ENCODE measurements at regions not wholly inside any gene's neighbourhood (a gene's known extent, or its start where the extent isn't known, plus 50 kb on each side); places are given as distances from the start of the nearest gene placed in this dataset.

DNA sequence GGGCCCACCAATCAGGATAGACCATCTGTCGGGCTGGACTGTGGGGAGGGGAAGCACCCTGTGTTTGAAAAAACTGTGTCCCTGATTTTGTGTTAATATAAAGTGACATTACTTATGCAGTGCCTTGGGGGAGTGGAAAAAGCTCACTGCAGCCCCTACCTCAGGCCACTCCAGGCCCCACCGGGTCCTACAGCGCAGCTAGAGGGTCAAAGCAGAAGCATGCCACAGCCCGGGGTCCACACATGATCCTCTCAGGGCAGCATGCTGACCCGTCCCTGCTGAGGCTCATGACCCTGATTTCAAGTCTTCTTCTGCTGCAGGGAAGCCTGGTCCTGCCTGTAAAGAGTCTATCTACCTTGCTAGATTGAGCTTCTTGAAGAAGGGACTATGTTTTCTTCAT is 133.0 kb upstream of the PLCB4 start:
- no peak for DNase-seq

DNA sequence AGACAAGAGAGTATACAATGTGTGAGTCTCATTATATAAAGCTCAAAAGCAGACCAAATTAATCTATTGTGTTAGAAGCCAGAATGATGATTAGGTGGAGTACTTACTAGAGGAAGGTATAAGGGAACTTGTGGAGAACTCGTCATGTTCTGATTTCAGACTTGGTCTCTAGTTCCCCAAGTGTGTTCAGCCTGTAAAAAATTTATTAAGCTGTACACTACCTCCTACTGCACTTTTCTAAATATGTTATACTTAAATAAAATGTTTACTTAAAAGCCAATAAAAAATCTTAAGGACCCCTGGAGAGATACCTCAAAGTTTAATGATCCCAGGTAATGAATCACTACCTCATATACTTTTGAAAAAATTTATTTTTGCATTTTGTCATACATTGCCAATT is 130.4 kb upstream of the PLCB4 start:
- no peak for DNase-seq

DNA sequence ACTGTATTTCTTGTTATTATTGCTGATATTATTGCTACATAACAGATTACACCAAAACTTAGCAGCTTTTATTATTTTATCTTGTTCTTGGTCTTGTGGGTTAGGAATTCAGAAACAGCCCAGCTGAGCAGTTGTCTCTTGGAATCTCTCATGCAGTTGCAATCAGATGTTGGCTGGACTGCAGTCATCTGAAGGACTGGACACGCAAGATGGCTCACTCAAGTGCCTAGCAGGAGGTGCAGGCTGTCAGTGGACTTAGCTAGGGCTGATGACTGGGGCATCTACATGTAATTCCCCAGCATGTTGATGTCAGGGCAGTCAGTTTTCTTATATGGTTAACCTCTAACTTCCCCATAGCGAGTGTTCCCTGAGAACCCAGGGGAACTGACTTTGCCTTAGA is 128.6 kb upstream of the PLCB4 start:
- no peak for DNase-seq

DNA sequence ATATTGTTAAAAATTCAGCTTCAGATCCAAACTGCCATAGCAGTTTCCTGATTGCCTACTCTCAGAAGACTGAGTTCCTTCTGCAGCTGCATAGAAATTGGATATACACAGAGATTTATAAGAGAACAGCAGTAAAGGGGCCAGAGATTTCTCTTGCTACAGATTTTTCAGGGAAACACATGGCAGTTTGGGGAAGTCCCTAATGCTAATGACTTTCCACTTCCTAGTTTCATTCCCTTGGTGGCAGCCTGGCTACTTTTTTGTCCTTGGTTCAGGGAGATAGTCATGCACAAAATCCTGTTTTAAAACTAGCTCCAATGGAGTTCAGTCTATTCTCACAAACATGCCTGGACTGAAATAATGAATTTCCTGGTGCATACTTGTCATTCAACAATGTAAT is 125.3 kb upstream of the PLCB4 start:
- no peak for DNase-seq

DNA sequence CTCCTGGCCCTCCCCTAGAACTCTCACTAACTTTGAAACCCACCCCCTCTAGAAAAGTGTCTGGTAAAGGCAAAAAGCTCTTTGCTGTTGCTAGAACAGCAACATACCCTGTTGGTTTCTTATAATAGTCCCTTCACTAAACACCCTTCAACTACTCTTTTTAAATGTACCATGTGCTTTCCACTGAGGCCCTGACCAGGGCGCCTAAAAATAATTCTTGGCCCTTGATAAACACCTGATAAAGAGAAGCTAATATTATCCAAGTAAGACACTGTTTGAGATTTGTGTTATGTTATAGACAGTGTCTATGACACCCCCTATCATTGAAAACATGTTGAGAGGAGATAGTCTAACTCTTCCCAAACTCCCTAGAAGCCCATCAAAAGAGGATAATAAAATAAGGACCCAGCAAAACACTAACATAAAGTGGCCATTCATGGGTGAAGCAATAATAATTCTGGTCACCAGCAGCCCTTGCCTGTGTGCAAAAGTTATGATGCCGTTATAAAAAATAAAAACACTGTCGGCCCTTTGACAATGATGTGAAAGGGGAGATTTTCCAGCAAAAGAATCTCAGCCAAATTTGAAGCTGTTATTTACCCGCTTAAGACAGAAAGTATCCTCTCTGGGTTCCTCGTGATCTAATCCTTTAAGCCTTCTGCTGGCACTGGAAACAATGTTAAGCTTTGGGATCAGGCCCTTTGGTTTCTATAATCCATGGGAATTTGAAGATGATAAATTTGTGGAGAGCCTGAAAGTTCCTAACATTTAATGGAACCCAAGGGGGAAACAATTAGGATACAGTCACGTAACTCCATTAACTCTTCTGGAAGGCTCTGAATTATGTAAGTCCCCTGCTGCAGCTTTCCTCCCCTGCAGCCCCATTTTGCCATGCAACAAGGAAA is 122.6 kb upstream of the PLCB4 start:
- DNase-seq: no peak

DNA sequence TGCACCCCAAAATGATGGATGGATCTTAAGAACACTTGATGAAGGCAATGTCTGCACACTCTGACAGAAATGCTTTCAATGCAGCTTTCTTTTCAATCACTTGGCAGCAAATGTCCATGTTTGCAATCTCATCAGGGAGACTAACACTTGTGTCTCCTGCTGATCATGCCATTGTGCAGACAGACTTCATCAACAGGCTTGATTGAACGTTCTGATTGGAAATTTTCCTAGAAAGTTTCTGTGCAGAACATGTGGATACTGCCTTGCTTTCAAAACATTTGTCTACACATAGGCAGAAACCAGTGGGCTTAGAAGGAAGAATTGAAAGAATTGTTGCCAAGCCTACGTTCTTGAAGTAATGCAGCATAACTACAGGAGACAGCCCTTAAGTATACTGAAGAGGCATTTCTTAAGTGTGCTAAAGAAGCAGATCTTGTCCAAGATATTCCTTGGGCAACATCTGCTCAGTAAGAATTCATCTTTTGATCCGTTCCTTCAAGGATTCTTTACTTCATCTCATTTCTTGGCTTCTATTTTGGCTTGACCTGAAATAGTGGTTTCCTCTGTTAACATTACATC is 120.4 kb upstream of the PLCB4 start:
- DNase-seq: no peak

DNA sequence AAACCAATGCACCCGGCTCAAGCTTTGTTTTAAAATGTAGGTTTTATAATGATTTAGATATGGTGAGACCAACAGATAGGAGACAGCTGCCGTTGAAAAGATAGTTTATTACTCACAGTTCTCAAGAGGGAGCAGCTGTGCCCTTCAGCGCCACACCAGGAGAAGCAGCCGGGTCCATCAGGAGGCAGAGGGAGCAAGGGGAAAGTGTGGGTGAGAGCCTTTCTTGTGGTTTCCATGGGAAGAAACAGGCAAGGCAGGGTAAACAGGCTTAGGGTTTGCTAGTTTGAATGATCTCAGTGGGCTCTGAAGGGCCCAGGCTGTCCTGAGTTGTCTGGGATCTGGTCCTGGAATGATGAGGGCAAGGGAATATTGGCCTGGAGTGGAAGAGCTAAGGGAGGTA is 117.7 kb upstream of the PLCB4 start:
- DNase-seq: no peak

DNA sequence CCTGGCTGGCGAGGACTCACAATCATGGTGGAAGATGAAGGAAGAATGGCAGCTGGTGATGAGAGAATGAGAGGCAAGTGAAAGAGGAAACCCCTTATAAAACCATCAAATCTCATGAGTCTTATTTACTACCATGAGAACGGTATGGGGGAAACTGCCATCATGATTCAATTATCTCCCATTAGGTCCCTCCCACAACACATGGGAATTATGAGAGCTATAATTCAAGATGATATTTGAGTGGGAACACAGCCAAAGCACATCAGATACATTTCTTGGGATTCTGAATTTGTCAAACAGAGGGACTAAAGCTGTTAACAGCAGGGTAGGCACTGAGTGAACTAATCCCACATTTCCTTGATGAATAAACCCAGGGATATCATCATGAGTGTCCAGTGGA is 116.2 kb upstream of the PLCB4 start:
- DNase-seq: peak; percentile 77

DNA sequence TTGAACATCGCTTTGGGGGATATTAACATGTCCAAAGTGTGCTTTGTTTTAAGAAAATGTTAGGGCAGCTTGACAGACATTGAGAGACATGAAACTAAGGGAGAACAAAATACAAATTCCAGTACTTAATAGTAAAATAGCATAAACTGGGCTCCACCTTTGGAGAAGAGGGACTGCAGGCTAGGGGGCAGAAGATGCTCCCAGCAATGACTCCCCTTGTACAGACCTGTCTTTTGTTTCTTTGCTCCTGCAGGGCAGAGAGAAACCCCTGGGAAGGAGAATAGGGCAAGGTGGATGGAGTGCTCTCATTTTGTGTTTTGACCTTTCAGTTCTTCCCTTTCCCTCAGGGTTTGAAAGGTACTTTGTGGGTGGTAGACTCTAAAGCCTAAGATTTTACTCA is 115.6 kb upstream of the PLCB4 start:
- DNase-seq: no peak

DNA sequence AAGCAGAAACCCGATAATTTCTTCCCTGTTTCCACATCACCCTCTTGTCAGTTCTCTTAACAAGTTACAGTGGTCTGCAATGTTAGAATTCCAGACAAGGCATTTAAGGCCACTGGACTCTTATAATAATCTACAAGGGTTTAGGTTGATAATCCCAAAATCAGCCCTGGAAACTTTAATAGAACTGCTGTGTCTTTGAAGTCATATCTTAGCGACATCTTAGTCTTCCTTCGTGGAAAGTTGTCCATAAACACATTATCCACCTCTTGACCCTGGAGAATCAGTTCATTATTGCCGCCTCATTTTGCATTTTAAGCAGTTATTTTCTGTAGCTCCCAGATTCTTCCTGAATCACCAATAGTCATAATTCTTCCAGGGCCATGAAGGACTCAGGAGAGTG is 108.6 kb upstream of the PLCB4 start:
- no peak for DNase-seq

DNA sequence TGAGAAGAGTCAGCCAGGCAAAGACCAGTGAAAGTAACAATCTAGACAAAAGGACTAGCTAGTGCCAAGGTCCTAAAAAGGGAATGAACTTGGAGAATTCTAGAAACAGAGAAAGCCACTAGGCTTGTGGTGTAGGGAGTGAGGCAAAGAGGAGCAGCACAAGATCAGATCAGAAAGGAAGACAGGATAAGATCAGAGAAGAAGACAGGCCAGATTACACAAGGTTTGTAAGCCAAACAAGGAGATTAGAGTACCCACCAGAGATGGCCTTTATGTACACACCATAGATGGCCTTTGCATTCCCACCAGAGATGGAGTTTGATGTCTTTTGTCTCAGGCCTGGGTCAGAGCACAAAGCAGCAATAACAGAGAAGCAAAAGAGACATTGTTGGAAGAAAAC is 105.6 kb upstream of the PLCB4 start:
- no peak for DNase-seq

DNA sequence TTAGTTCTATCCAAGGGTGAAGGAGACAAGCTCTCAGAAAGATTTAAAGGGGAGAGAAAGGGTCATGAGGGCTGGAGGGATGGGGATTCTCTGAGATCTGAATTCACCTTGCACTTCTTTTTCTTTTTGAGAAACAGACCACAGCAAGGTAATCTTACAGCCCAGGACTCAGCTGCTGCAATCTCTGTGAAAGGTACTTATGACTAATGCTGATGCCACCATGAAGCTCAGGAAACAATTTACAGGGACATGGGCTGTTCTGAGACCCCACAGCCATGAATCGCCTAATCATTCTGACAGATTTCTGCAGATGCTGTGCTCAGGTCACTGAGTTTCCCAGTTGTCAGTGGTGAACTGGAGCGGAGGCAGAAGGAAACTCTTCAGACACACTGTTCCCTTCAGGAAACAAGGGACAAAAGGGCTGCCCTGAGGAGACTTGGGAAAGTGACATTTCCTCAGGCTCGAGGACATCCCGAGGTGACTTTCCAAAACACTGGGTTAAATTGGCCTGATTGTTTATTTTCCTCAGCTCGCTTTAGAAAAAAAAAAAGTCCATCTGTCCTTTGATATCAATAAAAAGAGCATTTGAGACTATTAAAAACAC is 103.8 kb upstream of the PLCB4 start:
- no peak for DNase-seq

DNA sequence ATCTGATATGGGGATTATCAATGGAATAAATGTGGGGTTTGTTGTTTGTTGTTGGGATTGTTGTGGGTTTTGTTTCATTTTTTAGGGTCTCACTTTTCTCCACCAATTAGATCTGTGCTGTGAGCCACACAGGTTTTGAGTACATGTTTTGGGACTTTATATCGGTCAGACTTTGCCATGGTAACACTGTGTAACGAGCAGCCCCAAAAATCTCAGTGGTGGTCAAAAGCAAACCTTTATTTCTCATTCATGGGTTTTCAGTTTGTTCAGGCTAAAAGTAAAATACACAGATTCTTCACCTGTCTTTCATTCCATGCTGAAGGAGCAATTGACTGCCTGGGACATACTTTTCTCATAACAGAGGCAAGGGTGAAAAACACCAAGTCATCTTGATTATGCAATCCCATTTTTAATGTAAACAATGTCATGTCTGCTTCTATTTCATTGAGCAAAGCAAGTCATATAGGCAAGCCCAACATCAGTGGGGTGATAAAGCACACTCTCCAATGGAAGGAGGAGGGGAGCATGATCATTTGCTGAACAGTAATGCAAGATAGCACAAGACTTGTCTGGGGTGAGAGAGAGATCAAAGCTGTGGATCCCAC is 101.1 kb upstream of the PLCB4 start:
- DNase-seq: no peak

DNA sequence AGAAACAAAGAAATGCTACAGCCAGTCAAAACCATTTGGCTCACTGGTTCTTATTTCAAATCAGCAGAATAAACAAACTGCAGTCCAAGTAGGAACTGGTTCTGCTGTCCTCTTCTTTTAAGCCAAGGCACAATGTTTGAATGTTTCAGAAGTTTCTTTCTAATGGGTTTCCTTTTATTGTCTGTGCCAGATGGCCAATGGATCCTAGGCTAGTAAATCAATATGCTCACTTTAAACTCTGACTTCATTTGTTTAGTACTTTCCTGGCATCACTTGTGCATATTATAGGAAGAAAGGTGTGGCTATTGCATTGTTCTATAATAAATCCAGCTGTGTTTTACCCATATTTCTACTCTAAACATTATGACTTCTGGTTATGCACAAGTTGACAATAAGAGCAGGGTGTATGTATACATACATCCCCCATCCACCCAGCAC is 99.7 kb upstream of the PLCB4 start:
- no peak for DNase-seq

DNA sequence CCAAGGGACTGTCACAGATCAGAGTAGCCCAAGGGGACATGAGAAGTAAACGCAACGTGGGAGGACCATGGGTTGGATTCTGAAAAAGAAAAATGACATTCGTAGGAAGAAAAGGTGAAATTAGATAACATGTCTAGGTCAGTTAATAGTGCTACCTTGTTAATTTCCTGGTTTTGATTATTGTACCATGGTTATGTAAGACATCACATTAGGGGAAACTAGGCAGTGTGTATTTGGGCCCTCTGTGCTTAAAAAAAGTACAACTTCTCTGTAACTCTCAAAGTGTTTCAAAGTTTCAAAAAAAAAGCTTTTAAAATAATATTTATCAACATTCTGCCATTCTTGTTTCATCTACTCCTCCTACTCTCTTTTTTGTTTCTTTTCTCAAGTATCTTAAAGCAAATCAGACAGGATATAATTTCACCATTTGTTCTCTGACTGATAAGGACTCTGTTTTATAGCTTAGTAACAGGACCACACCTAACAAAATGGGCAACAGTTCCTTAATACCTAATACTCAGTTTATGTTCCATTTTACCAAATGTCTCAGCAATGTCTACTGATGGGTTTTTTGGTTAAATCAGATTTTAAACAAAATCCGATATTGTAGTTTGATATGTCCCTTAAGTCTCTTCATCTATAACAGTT is 97.1 kb upstream of the PLCB4 start:
- no peak for DNase-seq

DNA sequence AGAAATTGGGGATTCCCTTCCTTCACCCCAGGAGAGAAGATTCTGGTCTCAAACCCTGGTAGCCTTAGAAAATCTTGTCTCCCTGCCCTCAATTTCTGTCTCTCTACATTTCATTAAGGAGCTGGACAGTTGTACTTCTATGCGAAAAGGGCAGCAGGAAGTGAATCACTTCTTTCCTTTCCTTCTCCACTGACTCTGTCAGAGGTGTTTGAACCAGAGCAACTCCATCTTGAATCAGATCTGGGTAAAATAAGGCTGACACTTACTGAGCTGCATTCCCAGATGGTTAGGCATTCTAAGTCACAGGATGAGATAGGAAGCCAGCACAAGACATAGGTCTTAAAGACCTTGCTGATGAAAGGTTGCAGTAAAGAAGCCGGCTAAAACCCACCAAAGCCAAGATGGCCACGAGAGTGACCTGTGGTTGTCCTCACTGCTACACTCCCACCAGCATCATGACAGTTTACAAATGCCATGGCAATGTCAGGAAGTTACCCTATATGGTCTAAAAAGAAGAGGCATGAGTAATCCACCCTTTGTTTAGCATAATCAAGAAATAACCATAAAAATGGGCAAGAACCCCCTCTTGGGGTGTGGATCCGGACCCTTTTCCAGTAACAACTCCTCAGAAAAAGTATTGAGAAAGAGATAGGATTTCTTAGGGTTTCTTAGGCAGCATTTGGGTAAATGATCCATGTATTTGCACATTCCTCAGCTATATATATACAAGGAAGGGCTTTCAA is 95.8 kb upstream of the PLCB4 start:
- no peak for DNase-seq

DNA sequence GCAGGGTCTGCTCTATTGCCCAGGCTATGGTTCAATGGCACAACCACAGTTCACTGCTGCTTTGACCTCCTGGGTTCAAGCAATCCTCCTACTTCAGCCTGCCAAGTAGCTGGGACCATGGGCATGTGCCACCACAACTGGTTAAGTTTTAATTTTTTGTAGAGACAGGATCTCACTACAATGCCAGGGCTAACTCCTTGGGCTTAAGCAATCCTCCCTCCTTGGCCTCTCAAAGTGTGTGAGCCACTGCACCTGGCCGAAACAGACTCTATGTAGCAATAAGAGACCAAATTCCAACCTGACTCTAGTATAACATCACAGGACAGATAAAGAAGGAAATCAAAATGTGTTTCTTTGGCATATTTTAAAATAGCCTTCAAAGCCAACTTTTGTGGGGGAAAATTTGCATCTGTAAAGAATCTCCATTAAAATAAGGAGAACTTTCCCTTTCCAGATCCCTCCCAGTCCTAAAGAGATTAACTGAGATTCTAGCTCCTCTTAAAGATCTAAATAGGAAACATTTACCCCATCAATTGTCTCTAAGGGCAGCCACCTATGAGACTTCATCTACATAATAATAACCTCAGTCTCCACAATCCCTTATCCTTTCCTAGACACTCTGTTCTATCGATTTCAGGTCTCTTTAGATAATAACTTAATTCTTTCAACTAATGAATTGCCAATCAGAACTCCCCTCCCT is 94.7 kb upstream of the PLCB4 start:
- DNase-seq: no peak

DNA sequence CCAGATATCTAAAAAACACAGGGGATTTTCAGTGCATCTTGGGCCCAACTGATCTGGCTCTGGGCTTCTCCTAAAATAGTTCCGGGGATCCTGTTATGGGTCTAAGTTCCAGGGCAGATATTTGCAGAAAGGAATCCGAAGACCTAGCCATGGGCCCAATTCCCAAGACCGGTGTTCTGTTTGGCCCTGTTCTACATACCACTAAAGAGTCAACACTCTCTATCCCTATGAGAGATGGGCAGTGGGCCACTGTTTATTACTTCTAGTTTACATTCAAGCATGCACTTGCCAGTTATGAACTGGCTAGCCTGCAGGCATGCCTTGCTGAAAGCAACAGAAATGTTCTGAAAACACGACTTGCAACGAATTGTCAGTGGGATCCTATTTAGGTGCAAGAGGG is 87.4 kb upstream of the PLCB4 start:
- DNase-seq: no peak

DNA sequence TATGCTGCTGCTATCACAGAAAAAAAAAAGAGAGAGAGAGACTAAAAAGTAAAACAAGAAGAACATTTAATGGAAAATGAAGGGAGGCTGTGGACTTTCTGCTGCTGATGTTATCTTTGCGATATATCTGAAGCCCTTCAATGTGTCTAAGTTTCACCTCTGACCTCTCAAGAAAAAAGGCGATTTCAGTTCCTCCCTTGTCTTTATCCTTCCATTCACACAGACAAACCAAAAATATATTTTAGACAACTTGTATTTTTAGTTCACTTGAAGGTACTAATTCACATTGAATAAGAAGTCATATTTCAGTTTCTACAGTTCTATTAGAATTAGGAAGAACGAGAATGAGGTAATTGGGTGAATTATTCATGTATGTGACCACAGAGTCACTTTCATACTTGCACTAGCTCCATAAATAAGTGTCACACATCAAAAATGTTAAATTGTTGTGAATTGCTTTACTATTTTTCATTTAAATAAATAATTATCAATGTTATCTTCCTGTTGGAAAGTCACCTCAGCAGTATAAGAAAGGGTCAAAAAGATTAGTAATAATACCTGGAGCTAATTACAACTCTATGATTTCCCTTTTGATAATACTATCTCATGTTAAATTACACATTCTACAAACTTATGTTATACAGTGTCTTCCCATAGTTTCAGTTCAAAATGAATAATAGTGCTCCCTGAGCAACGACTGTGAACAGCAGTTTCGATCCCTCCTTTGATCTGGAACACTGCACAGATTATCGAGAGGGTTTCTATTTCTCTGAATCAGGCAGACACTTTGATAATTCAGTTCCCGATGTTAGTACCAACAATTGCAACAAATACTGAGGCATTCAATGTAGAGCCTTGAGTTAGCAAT is 85.2 kb upstream of the PLCB4 start:
- no peak for DNase-seq

DNA sequence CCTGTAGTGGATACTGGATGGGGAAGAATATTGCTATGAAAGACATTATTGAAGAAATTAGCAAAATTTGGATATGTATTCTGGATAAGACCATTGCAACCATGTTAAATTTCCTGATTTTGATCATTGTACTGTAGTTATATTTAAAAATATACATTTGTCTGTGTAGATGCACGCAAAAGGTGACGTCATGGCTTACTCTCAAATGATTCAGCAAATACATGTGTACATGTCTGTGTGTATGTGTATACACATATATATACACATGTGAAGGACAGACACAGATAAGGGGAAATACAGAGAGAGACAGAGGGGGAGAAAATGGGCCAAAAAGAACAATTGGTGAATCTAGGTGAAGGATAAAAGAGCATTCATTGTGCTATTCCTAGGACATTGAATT is 82.3 kb upstream of the PLCB4 start:
- no peak for DNase-seq

DNA sequence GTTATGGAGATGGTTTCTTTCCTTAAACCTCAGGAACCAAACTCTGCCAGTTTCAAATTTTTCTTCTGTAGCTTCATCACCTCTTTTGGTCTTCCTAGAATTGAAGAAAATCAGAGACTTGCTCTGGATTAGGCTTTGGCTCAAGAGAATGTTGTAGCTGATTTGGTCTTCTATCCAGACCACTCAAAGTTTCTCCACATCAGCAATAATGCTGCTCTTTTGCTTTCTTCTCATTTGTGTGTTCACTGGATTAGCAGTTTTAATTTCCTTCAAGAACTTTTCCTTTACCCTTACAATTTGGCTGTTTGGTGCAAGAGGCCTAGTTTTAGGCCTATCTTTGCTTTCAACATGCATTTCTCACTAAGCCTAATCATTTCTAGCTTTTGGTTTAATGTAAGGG is 78.1 kb upstream of the PLCB4 start:
- no peak for DNase-seq

Data from NCI-H187 treated with DMSO at 0.1 percent for 48 hours (cell line).